IMR-90 (cell line): ENCODE measurements at regions not wholly inside any gene's neighbourhood (a gene's known extent, or its start where the extent isn't known, plus 50 kb on each side); places are given as distances from the start of the nearest gene placed in this dataset.
A peak's percentile ranks its signal among the peaks of the same experiment; 100 is the strongest.

Experiments
- ATAC-seq: fragments of 200-7000 bp; cut with Tn5 transposase; 2 replicates; pipeline ENCODE4 v1.9.1; 2020; ENCODE audit warnings: low read depth, mild to moderate bottlenecking, moderate library complexity
- BruUV-seq: library from RNA; stranded (reverse); fragments of 400-500 nt; replicated peaks from 2 replicates; lab custom pipeline; 2021; lab: Mats Ljungman, UMichigan
- CTCF ChIA-PET: fragments of 300-600 bp; formaldehyde crosslinking; extraction: SDS; loops from one replicate; lab custom pipeline; 2021; ENCODE audit warnings: antibody characterized with exemption; lab: Yijun Ruan, JAX
- POLR2A ChIA-PET: fragments of 300-600 bp; sonication (Branson Sonifier 250); formaldehyde crosslinking; loops from one replicate; lab custom pipeline; 2022; ENCODE audit warnings: antibody characterized with exemption; ENCODE audit not compliant: unreplicated experiment; lab: Charles Lee
- DNase-seq: peaks from one replicate; pipeline ENCODE4 v3.0.0; 2013
- H2AFZ ChIP-seq: replicated peaks from 2 replicates; pipeline ENCODE3; 2013; ENCODE audit warnings: low read length, mild to moderate bottlenecking; ENCODE audit not compliant: poor library complexity
- H2AK5ac ChIP-seq: 2 replicates; pipeline ENCODE4 v1.6.1; 2013; ENCODE audit warnings: low read depth, low read length, inconsistent platforms
- H2AK9ac ChIP-seq: replicated peaks from 2 replicates; pipeline ENCODE3; 2013; ENCODE audit warnings: mild to moderate bottlenecking, low read depth, low read length, moderate library complexity; ENCODE audit not compliant: poor library complexity
- H2BK120ac ChIP-seq: 2 replicates; pipeline ENCODE4 v1.6.1; 2013; ENCODE audit warnings: low read depth, low read length, inconsistent platforms
- H2BK15ac ChIP-seq: 3 replicates; pipeline ENCODE4 v1.6.1; 2013; ENCODE audit warnings: low read depth, low read length, inconsistent platforms
- H2BK20ac ChIP-seq: 2 replicates; pipeline ENCODE4 v1.6.1; 2013; ENCODE audit warnings: low read depth, mild to moderate bottlenecking, inconsistent platforms, low read length, moderate library complexity
- H2BK5ac ChIP-seq: 2 replicates; pipeline ENCODE4 v1.6.1; 2013; ENCODE audit warnings: mild to moderate bottlenecking, low read depth, low read length, inconsistent platforms; ENCODE audit not compliant: poor library complexity, severe bottlenecking
- H3K14ac ChIP-seq: replicated peaks from 2 replicates; pipeline ENCODE4 v1.6.1; 2013; ENCODE audit warnings: low read depth, low read length, inconsistent platforms
- H3K18ac ChIP-seq: 2 replicates; pipeline ENCODE4 v1.6.1; 2013; ENCODE audit warnings: low read depth, low read length, control low read depth
- H3K23ac ChIP-seq: 2 replicates; pipeline ENCODE4 v1.6.1; 2013; ENCODE audit warnings: low read depth, low read length, inconsistent platforms
- H3K27ac ChIP-seq: 2 replicates; pipeline ENCODE4 v1.5.1; 2013; ENCODE audit warnings: mild to moderate bottlenecking, control low read depth, low read length; ENCODE audit not compliant: insufficient read depth
- H3K27me3 ChIP-seq: 2 replicates; pipeline ENCODE4 v1.6.1; 2013; ENCODE audit warnings: low read length; ENCODE audit not compliant: control insufficient read depth, insufficient read depth
- H3K36me3 ChIP-seq: 2 replicates; pipeline ENCODE4 v1.6.1; 2013; ENCODE audit warnings: low read length, mixed read lengths; ENCODE audit not compliant: control insufficient read depth, insufficient read depth
- H3K4ac ChIP-seq: 2 replicates; pipeline ENCODE4 v1.6.1; 2013; ENCODE audit warnings: low read depth, low read length, inconsistent platforms
- H3K4me1 ChIP-seq: 2 replicates; pipeline ENCODE4 v1.6.1; 2013; ENCODE audit warnings: low read length, mixed read lengths; ENCODE audit not compliant: control insufficient read depth, insufficient read depth
- H3K4me2 ChIP-seq: 2 replicates; pipeline ENCODE4 v1.6.1; 2013; ENCODE audit warnings: low read depth, mild to moderate bottlenecking, control low read depth, low read length, moderate library complexity
- H3K4me3 ChIP-seq: 2 replicates; pipeline ENCODE4 v1.5.1; 2013; ENCODE audit warnings: low read depth, mild to moderate bottlenecking, control low read depth, low read length, moderate library complexity; ENCODE audit not compliant: insufficient read depth
- H3K56ac ChIP-seq: 2 replicates; pipeline ENCODE4 v1.6.1; 2013; ENCODE audit warnings: low read length, inconsistent platforms; ENCODE audit not compliant: insufficient read depth; ENCODE audit errors: extremely low read depth
- H3K79me1 ChIP-seq, 2 experiments: 2 replicates each; pipeline ENCODE4 v1.6.1; 2013; ENCODE audit warnings: low read length in 2 of 2, inconsistent platforms in 1 of 2, low read depth in 1 of 2
- H3K9ac ChIP-seq: 2 replicates; pipeline ENCODE4 v1.6.1; 2013; ENCODE audit warnings: low read depth, low read length, control low read depth
- H3K9me1 ChIP-seq: 2 replicates; pipeline ENCODE4 v1.6.1; 2013; ENCODE audit warnings: low read length, inconsistent platforms; ENCODE audit not compliant: insufficient read depth
- H3K9me3 ChIP-seq: 2 replicates; pipeline ENCODE4 v1.6.1; 2013; ENCODE audit warnings: low read length; ENCODE audit not compliant: control insufficient read depth, insufficient read depth
- H4K20me1 ChIP-seq: 2 replicates; pipeline ENCODE4 v1.6.1; 2013; ENCODE audit warnings: low read length, inconsistent platforms; ENCODE audit not compliant: insufficient read depth
- H4K5ac ChIP-seq: 2 replicates; pipeline ENCODE4 v1.6.1; 2013; ENCODE audit warnings: mild to moderate bottlenecking, low read depth, low read length, control low read depth
- H4K8ac ChIP-seq, 2 experiments: 2 replicates each; pipeline ENCODE4 v1.6.1; 2013; ENCODE audit warnings: low read depth in 2 of 2, low read length in 2 of 2, control low read depth in 1 of 2, inconsistent platforms in 1 of 2
- H4K91ac ChIP-seq: 2 replicates; pipeline ENCODE4 v1.6.1; 2013; ENCODE audit warnings: low read depth, low read length, inconsistent platforms; ENCODE audit not compliant: insufficient read depth
- BHLHE40 ChIP-seq: fragments of 150-350 bp; IDR thresholded peaks from 2 replicates; pipeline ENCODE4 v1.6.1; 2016; ENCODE audit warnings: mild to moderate bottlenecking, low read depth, low read length
- CEBPB ChIP-seq: IDR thresholded peaks from 2 replicates; pipeline ENCODE4 v1.6.1; 2012; ENCODE audit warnings: low read depth, low read length, improper control_type of control experiment
- MAFK ChIP-seq: IDR thresholded peaks from 2 replicates; pipeline ENCODE4 v1.6.1; 2012; ENCODE audit warnings: low read depth, low read length, improper control_type of control experiment
- MXI1 ChIP-seq: IDR thresholded peaks from 2 replicates; pipeline ENCODE4 v1.6.1; 2012; ENCODE audit warnings: low read depth, mild to moderate bottlenecking, low read length, moderate library complexity, borderline replicate concordance
- NFE2L2 ChIP-seq: fragments of 150-350 bp; IDR thresholded peaks from 2 replicates; pipeline ENCODE4 v1.6.1; 2016; ENCODE audit warnings: low read depth, mild to moderate bottlenecking, low read length
- RCOR1 ChIP-seq: IDR thresholded peaks from 2 replicates; pipeline ENCODE4 v1.6.1; 2012; ENCODE audit warnings: mild to moderate bottlenecking, low read length, improper control_type of control experiment; ENCODE audit not compliant: insufficient replicate concordance
- WGBS, 2 experiments: methylation state at CpG; one replicate each; pipeline versions ENCODE4 v1.1.5 to v1.1.7; 2013; ENCODE audit warnings: missing lambda C conversion rate in 2 of 2; ENCODE audit not compliant: insufficient read length in 1 of 2; ENCODE audit errors: extremely low coverage in 2 of 2; 5-methylcytosine and 5-hydroxymethylcytosine counted together
- dilution Hi-C: fragments of 300-500 bp; cut with HindIII; formaldehyde crosslinking; loops from one replicate; pipeline ENCODE4 v1.14.3; 2018; ENCODE audit warnings: low sequenced_read_pairs; ENCODE audit not compliant: unreplicated experiment
- in situ Hi-C: fragments of 300-500 bp; cut with MboI; formaldehyde crosslinking; loops from 3 replicates; pipeline ENCODE4 v1.14.3; 2019; ENCODE audit warnings: low sequenced_read_pairs, inconsistent platforms, mixed read lengths
- intact Hi-C: fragments of 100-400 bp; cut with micrococcal nuclease; formaldehyde crosslinking; loops from 2 replicates; pipeline ENCODE4 v1.10.0; 2022
- TF ChIP-seq, protein P1 (sequence below): fragments of 150-350 bp; IDR thresholded peaks from 2 replicates; pipeline ENCODE4 v1.6.1; 2017; ENCODE audit warnings: mild to moderate bottlenecking, antibody characterized with exemption, low read length, low read depth

DNA sequence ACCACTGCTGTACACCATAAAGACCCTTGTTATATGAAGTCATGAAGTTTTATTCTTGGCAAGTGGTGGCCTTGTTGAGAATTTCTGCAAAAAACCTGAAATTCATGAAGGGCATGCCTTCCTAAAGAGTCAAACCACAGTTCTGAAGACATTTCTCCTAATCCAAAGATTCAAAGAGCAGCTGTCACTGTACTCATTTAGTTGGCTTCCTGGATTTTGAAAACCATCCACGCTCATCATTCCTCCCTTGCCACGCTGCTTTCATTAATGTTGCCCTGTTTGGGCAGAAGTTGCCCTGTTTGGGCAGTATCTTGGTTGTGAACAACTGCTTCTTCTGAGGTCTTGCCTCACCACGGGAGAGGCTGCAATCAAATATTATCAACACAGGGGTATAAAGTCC, 560.3 kb upstream of the TLE4 start:
- H3K23ac ChIP-seq, result no peak overlapping the region
- peak overlapping the region; percentile 35 for H2BK20ac ChIP-seq
- no peak overlapping the region for H3K56ac ChIP-seq
- H3K14ac ChIP-seq, result peak overlapping the region; percentile 8; the same call in 1 of the 2 replicates
- peaks cover 7% of the 10 kb centered on the region for H3K9me1 ChIP-seq
- no TSS peak for BruUV-seq
- no peaks in the 10 kb centered on the region for H4K20me1 ChIP-seq
- in situ Hi-C loops (no loop called here), intact Hi-C loops (no loop called here), dilution Hi-C loops (no loop called here)
- no peak overlapping the region for H3K27ac ChIP-seq
- H3K4me3 ChIP-seq, result no peak overlapping the region
- H4K8ac ChIP-seq, result peak overlapping the region in 1 of 2 experiments; percentile 13; a peak in 2 of 4 replicates
- no CpG with 5 or more reads among the region's 3 CpGs for WGBS, 2 experiments
- H2BK5ac ChIP-seq, result peak overlapping the region; percentile 31
- ChIA-PET CTCF (no interaction called here), POLR2A (no interaction called here)
- peak overlapping the region; percentile 7 for H2AFZ ChIP-seq
- H2BK15ac ChIP-seq, result peak overlapping the region; percentile 43; the same call in 1 of the 3 replicates
- no peak overlapping the region for H4K5ac ChIP-seq
- H2AK5ac ChIP-seq, result peak overlapping the region; percentile 10
- DNase-seq (no peak), ATAC-seq (no peak)
- H3K4me2 ChIP-seq, result no peak overlapping the region
- no peak for TF ChIP-seq CEBPB
- no peak for TF ChIP-seq MXI1
- TF ChIP-seq, protein P1, sequence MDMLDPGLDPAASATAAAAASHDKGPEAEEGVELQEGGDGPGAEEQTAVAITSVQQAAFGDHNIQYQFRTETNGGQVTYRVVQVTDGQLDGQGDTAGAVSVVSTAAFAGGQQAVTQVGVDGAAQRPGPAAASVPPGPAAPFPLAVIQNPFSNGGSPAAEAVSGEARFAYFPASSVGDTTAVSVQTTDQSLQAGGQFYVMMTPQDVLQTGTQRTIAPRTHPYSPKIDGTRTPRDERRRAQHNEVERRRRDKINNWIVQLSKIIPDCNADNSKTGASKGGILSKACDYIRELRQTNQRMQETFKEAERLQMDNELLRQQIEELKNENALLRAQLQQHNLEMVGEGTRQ, result no peak
- TF ChIP-seq BHLHE40, result no peak
- TF ChIP-seq MAFK, result no peak
- TF ChIP-seq NFE2L2, result no peak
- no peak for TF ChIP-seq RCOR1
- H3K4me1 ChIP-seq, result peaks cover 13% of the 10 kb centered on the region
- peak overlapping the region; percentile 57; the same call in 1 of the 2 replicates for H4K91ac ChIP-seq
- H3K79me1 ChIP-seq, result peaks cover 0 to 3% of the 10 kb centered on the region in 2 experiments; a peak in 2 of 4 replicates
- peak overlapping the region; percentile 14; the same call in 1 of the 2 replicates for H3K18ac ChIP-seq
- H3K27me3 ChIP-seq, result no peaks in the 10 kb centered on the region
- H2BK120ac ChIP-seq, result peak overlapping the region; percentile 35; the same call in 1 of the 2 replicates
- H3K9me3 ChIP-seq, result no peaks in the 10 kb centered on the region
- no peaks in the 10 kb centered on the region for H3K36me3 ChIP-seq
- peak overlapping the region; percentile 51 for H3K4ac ChIP-seq
- H3K9ac ChIP-seq, result no peak overlapping the region
- no peak overlapping the region for H2AK9ac ChIP-seq
